ENCODE measurements at regions not wholly inside any gene's neighbourhood (a gene's known extent, or its start where the extent isn't known, plus 50 kb on each side); places are given as distances from the start of the nearest gene placed in this dataset.
A peak's percentile ranks its signal among the peaks of the same experiment; 100 is the strongest.

DNA sequence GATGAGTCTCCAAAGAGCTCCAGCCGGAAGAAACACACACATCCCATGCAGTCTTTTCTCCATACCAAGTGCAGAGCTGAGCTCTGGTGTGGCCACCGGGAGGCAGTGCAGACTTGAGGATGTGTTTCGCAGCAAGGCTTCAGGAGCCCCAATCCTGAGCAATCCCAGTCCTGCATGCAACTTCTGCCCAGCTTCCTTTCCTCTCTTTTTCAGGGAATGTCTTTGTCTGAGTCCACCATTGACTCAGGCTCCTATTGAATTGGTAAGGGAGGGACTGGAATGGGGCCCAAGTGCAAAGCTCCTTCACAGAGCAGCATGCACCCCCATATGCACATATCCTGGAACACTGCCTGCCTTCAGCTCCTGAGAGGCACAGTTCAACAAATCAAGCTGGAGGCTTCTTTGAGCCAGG is 50.5 kb upstream of the ASIP start:
- TF ChIP-seq CTCF (IDR thresholded peaks at IDR 0.05) (peak in 2 of 3 donors; percentile 65 to 73), POLR2A (IDR thresholded peaks at IDR 0.05) (no peak), POLR2AphosphoS5 (IDR thresholded peaks at IDR 0.05) (no peak)
